ENCODE measurements at regions not wholly inside any gene's neighbourhood (a gene's known extent, or its start where the extent isn't known, plus 50 kb on each side); places are given as distances from the start of the nearest gene placed in this dataset.
"Not testable (repeated sequence)": the region's sequence is repeated elsewhere in the genome, so short reads cannot be mapped to it uniquely, and the experiment has no call there.

DNA sequence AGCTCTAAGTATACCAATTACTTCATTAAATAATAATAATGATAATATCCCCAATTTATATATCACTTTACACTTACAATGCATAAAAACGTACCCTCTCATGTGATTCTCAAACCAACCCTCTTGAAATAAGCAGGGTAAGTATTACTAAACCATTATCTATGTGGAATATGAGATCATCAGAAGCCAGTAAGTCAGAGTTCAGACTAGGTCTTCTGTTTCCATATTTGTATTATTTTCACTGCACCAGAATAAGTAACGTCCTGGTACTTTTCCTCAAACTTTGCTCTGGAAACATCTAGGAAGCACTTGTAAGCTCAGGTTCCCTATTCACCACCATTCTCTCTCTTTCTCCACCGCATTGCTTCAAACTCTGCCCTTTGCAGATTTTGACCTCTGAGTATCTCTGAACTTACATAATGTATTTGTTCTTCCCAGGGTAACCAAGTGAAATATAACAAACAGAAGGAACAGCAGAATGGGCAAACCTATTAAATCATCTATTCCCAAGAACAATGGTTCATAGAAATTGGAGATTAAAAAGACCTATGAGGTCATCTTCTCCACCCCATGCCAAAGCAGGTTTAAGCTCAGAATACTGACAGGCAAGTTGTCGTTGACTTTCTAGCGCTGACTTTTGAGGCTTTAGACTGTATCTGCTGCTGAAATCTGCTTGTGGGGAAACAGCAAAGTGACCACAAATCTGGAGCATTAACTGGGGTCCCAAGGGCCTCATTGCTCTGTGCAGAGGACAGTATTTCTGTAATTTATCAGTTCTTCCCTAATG, 161.3 kb upstream of the FAR2 start:
- DNase-seq = no peak

DNA sequence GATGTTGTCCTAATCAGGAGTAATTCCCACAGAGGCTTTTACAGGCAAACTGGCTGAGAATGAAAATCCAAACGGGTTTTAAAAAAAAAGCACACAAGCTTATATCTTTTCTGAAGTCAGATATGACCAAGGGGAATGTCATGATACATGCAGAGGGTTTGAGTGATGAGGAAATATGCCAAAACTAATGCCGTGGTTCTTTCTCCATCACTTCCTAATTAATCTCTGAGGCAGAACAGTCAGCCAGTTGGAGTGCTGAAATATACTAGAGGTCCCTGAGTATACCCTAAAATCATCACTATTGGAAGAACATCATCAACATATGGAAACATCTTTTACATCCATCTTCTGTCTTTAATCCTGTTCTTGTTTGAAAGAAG, 160.8 kb upstream of the FAR2 start:
- no peak for DNase-seq

DNA sequence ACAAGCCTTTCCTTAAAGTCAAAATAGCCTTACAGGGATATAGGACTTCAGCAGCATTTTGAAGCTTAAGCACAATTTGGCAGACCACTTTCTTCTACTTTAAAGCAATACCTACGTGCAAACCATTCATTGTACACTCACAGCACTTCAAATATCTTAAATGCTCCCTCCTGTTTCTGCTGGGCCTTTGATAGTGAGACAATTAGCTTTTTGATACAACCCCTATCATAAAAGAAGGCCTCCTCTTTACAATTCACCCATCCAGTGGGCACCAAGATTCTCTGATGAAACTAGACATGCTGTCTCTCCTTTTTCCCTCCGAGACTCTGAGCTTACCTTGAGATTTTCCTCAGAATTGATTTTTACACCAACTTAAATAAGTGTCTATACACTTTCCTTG, 157.5 kb upstream of the FAR2 start:
- no peak for DNase-seq

DNA sequence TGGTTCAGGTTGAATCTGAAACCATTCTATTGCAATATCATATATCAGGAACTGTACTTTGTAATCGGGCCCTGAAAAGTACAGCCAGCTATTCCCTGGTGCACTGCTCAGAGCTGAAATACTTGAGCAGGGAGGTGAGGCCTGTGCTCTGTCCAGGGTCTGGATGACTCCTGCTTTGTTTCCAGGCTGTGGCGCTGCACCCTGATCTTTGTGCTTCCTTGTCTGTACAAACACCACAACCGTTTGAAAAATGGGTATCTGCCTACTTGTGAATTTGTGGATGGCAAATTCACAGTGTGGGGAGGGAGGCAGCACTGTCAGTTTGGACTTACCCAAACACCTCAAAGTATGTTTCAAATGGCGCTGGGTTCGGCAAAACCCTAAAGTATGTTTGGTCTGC, 155.4 kb upstream of the FAR2 start:
- no peak for DNase-seq

DNA sequence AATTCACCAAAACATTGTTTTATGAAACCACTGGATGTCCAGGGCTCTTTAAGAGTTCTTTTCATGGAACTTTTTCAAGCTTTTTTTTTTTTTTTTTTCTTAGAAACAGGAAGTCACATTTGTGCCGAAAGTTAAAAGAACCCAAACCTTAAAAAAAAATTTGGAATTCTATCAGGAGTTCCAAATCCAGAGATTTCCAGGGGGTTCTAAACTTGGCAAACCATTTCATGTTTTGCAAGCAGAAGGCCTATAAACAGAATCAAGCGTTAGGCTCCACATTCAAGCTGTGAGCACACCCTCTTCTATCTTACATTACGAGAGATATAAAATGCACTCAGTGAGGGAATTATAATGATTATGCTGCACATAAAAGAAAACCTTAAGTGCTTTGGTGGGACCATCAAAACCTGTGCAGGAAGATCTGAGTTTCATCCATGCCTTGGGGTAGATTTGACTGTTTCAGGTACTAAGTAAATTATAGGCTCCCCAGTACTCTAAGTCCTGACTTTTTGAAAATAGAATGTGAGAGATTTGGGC, 154.8 kb upstream of the FAR2 start:
- DNase-seq = no peak

DNA sequence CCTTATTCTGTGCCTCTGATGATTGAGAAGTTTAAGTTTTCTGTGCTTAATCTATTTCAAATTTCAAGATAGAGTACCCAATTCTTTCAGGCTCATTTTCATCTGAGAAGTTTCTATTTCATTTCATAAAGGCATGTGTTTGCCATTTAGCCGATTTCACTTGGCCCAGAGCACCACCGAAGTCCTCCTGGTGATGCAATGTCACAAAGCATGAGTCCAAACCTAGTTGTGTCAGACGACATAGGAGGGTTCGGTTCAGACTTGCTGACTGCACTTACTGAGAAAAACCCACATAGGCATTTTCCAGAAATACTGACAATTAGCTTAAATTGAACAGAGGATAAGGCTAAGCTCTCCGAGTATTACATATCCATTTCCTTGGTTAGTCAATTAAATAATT, 152.4 kb upstream of the FAR2 start:
- DNase-seq = no peak

DNA sequence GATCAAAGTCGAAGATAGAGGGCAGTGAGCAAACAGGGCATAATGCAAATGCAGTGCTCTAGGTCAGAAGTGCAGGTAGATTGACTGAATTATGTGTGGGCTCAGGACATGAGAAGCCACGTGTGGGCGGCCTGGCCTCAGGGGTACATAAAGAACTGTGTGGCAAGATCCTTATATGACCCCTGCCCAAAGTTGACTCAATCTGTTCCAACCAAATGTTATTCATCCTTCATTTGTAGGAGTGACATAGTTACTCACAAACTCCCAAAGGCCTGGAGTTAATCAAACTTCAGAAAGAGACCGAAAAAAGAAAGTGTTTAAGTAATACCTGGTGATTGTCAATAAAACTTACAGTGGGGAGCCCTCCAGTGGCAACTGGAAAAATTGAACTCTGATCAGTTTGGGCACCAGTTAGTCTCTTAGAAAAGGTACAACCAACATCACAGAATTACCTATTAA, 150.4 kb upstream of the FAR2 start:
- peak; percentile 26 for DNase-seq

DNA sequence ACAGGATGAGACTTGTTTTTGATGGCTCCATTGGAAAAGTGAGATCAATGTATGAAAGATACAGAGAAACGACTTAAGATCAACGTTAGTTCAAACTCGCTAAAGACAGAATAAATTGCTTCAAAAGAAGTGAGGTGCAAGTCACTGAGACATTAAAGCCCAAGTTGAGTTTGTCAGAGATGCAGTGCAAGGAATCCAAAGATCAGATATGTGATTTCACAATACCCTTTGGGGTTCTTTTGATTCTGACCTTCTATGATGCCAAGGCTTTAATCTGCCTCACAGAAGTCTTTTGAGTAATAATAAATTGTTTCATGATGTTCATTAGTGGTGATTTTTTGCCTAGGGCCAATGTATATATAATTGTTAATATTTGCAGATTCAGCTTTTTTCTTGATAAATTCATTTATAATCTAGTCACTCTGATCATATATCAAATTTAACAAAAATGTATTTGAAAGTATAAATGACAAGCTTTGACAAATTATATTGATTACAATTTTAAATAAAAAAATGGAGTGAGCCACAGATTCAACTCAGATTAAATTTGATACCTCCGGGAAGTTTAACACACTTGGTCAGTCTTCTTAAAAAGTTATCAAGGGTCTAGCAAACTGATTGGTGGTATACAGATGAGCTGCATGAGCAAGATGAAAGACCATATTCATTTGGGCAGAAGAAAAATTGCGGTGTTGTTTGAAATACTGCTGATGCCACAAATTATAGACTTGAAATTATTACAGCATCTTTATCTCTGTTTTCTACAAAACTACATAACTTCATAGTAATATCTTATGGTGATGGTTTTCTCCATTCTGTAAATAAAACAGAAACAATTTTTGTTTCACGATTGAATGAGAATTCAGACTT, 144.8 kb upstream of the FAR2 start:
- no peak for DNase-seq

DNA sequence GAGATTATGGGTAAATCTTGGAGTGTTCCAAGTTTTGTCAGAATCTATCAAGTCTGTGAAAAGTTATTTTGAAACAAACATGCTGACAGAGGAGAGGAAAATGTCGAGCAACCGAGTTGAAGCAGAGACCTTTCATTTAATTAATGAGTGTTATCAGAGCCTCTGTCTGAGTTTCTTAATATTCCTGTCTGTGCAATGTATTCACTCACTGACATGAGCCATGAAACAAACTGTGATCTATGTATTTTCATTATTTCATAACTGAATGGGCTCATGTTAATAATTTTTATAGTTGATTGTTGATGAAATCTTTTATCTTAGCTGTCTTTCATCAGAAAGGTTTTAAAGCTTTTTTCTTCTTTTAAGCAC, 144.2 kb upstream of the FAR2 start:
- DNase-seq = no peak

DNA sequence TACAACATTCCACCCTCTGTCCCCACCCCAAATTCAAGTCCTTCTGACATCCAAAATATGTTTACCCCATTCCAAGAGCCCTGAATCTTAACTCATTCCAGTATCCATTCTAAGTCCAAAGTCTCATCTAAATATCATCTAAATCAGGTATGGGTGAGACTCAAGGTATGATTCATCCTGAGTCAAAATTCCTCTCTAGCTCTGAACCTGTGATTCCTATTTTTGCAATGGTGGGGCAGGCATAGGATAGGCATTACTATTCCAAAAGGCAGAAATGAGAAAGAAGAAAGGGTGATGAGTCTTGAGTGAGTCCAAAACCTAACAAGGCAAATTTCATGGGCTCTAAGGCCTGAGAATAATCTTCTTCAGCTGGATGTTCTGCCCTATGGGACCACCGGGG, 140.3 kb upstream of the FAR2 start:
- DNase-seq = no peak

DNA sequence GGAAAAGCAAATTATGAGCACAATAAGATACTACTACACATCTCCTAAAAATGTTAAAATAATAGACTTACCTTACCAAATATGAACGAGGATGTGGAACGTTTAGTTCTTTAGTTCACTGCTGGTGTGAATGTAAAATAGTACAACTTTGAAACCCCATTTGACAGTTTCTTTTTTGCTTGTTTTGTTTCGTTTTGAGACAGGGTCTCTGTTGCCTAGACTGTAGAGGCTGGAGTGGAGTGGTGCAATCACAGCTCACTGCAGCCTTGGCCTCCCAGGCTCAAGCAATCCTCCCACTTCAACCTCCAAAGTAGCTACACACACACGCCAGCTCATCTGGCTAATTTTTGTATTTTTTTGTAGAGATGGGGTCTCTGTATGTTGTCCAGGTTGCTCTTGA, 136.4 kb upstream of the FAR2 start:
- DNase-seq = no peak

DNA sequence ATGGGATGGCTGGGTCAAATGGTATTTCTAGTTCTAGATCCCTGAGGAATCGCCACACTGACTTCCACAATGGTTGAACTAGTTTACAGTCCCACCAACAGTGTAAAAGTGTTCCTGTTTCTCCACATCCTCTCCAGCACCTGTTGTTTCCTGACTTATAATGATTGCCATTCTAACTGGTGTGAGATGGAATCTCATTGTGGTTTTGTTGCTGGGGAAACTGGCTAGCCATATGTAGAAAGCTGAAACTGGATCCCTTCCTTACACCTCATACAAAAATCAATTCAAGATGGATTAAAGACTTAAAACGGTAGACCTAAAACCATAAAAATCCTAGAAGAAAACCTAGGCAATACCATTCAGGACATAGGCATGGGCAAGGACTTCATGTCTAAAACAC, 131.5 kb upstream of the FAR2 start:
- not testable (repeated sequence) for DNase-seq

DNA sequence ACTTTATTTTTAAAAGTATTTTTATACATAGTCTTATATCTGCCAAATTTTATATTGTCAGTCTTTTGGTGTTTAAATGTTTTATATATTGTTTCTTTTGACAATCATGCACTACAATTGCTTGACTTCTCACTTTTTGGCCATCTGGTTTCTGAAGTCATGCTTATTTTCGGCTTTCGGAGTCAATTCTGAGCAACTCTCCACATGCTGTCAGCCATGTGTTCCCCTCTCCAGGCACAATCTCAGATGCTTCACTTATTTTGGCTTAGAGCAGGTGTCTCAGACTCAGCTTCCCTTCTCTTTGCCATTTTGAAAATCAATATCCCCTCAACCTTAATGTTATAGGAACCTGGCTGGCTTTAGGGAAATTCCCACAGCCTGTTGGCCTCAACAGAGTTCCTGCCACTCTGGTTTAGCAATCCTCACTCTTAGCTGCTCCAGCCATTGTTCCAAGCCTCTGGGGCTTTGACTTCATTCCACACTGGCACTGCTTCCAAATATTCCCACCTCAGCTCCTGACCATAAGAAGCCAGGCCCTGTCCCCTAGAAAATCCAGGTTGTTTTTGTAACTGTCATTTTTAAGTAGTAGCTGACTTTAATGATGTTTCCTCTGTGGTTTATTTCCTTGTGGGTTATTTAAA, 125.5 kb upstream of the FAR2 start:
- DNase-seq = no peak

DNA sequence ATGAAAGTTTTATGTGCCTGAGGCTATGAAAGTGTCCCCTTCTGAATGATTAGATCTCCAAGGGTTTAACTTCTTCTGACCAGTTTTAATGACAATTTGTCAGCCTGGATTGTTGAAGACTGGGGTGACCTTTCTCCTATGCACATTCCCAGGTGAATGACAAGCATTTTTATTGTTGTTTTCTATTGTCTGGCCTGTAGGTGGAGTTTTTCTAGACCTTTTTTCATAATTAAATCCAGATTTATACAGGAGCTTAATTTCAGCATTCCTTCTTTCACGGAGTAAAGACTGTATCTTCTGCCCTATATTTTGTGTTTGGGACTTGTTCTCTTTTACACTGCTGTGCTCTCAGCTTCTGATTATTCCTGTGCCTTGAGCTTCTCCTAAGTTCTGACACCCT, 125.0 kb upstream of the FAR2 start:
- no peak for DNase-seq

DNA sequence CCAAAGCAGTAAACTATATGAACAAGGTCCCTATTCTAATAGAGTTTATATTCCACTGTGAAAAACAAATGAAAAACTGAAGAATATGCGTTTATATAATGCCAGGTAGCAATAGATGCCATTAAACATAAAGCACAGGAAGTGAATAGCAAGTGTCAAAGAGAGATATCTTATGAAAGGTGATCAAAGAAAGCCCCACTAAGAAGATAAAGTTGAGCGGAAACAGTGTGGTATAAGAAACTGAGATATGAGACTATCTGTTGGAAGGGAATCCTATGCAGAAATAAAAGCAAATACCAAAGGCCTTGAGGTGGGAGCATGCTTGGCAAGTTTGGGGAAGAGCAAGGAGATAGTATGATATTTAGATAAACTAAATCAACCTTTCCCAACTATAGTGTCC, 123.1 kb upstream of the FAR2 start:
- DNase-seq = no peak

DNA sequence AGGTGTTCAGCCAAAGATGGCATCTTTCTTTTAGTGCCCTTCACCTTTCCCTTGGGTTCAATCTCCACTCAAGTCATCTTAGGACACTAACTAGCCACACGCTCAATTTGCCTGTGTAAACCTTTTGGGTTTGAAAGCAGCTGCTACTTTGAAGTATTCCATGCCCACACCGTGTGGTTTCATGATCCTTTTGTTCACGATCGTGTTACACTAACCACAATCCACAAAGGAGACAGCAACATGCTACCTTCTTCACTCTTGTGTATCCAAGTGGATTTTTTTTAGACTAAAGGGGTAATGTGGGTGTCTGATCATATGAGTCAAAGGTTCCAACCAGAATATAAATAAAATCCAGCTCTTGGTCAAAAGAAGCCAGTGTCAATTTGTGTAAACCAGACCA, 122.7 kb upstream of the FAR2 start:
- no peak for DNase-seq

DNA sequence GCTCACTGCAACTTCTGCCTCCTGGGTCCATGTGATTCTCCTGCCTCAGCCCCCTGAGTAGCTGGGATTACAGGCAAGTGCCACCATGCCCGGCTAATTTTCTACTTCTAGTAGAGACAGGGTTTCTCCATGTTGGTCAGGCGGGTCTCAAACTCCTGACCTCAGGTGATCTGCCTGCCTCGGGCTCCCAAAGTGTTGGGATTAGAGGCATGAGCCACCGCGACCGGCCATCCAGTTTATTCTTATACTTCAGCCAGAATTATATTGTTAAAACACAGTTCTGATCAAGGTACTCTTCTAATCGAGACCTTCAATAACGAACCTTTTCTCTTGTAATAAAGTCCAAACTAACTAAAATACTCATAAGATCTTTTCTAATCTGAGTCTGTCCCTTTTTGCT, 119.6 kb upstream of the FAR2 start:
- not testable (repeated sequence) for DNase-seq

DNA sequence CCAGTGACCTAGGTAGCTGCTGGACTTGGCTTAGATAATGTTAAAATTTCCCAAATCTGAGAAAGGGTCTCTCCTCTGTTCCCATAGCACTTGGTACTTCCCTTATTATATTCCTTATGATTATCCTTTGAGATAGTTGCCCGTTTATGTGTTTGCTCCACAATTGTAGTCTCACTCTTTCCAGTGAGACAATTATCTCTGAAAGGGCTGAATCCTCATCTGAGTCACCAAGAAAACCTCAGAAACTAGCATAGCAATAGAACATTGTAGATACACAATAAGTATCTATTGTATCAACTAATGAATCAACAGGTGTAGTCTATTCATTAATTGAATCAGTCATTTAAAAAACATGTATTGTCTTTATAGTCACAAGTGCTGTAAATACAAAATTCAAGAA, 119.1 kb upstream of the FAR2 start:
- DNase-seq = no peak

DNA sequence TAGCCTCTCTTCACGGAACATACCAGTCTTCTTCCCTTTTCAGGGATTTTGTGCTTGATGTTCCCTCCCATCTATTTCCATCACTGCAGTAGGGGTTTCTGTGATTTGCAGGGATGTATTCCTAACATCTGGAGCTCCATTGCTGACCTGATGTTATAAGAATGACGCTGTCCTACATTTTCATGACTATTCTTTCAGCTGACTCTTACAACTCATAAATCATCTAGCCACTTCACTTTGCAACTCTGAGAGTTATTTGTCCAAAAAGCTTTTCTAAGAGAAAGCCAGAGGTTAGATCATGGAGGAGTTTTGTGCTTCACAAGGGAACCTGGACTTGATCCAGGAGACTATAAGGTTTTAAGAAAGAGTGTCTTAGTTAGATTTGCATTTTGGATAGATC, 116.6 kb upstream of the FAR2 start:
- no peak for DNase-seq

DNA sequence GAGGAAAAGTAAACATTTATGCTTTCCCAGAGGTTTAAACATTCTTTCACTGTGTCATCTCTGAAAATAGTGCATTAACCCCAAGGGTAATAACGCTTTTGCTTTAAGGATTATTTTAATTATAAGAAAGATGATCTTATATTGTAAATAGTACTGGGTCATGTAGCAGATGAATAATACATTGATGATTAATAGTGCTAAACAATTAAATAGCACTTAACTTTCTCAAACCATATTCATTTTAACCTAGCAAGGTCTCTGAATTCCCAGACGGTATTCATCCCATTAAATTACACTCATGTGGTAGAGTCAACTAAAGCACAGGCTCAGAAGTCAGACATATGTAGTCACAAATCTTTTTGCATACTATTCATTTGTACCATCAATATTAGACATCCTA, 115.6 kb upstream of the FAR2 start:
- no peak for DNase-seq

DNA sequence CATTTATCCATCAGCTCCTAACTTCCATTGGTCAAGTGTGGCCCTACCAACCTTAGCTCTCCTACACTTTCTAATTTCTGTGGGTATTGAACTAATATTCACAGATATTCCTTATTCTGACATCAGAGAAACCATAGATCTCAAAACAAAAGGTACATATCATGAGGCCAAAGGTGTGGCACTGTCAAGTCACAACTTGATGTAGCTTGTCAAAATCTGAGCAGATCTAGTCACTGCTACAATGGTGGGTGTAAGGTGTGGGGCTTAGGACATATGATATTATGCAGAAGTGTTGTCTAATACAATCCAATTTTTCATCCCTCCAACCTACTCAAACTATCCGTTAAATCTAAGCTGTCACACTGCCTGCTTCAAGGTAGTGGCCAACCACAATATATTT, 114.0 kb upstream of the FAR2 start:
- no peak for DNase-seq

DNA sequence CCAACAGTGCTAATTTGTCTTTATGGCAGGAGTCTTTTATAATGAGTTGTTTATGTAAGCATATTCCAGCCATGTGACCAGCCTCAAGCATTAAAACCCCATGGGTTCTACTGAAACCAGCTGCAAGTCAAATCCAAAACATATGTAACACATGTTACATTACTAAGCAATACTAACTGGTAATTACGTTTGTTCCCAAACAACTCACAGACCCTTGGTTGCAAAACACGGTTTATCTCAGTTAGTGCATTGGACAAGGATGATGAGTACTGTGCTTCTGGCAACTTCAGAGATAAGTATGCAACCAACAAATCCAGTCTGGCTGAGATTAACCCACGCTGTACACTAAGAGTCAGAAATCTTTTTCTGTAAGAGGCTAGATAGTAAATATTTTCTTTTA, 110.1 kb upstream of the FAR2 start:
- DNase-seq = no peak

DNA sequence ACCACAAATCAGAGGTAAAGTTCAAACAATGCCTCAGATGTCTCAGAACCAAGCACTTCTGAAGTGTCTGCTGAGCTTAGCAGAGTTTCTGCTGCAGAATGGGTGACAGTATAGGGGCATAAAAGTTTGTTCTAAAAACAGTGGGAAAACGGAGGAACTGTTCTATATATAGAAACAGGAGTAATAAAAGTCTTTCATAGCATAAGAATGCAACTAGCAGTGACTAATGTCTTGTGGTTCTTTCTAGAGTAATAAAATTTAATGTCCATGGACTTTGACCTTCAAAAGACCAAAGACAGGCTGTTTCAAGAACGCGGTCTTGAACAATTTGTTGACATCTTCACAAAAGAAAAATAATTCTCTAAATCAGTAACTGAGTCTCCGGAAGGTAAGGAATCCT, 107.5 kb upstream of the FAR2 start:
- peak; percentile 47 for DNase-seq

Data from renal pelvis (tissue), 1 donor.